SK-N-SH treated with all-trans-retinoic acid at 6 μM for 48 hours (cell line): ENCODE measurements at regions not wholly inside any gene's neighbourhood (a gene's known extent, or its start where the extent isn't known, plus 50 kb on each side); places are given as distances from the start of the nearest gene placed in this dataset.

ENCODE experiments used
- ATAC-seq: fragments of 200-7000 bp; cut with Tn5 transposase; 3 replicates; pipeline ENCODE4 v1.9.1; 2020; ENCODE audit warnings: mild to moderate bottlenecking, moderate library complexity
- ARNTL ChIP-seq: fragments of 450-650 bp; formaldehyde crosslinking; IDR thresholded peaks from 2 replicates; pipeline ENCODE4 v1.5.0; 2020; ENCODE audit warnings: low read depth, mild to moderate bottlenecking, moderate library complexity, borderline replicate concordance
- BACH2 ChIP-seq: fragments of 250-450 bp; sonication (Bioruptor Pico); IDR thresholded peaks from 2 replicates; pipeline ENCODE4 v1.9.0; 2021; ENCODE audit warnings: mild to moderate bottlenecking, borderline replicate concordance
- CSDC2 ChIP-seq: fragments of 250-450 bp; sonication (Bioruptor Pico); IDR thresholded peaks from 2 replicates; pipeline ENCODE4 v1.5.0; 2020; ENCODE audit warnings: mild to moderate bottlenecking, moderate library complexity
- ISL1 ChIP-seq: fragments of 250-450 bp; sonication (Bioruptor Pico); IDR thresholded peaks from 2 replicates; pipeline ENCODE4 v2.1.2; 2022; ENCODE audit warnings: mild to moderate bottlenecking, moderate library complexity
- OSR1 ChIP-seq: fragments of 250-450 bp; sonication (Bioruptor Pico); IDR thresholded peaks from 2 replicates; pipeline ENCODE4 v1.8.0; 2022; ENCODE audit warnings: moderate library complexity, mild to moderate bottlenecking, inconsistent platforms
- PPARA ChIP-seq: fragments of 250-450 bp; sonication (Bioruptor Pico); IDR thresholded peaks from 2 replicates; pipeline ENCODE4 v1.5.0; 2020; ENCODE audit warnings: mild to moderate bottlenecking, borderline replicate concordance
- RARB ChIP-seq: fragments of 250-450 bp; sonication (Bioruptor Pico); IDR thresholded peaks from 2 replicates; pipeline ENCODE4 v1.8.0; 2021; ENCODE audit warnings: mild to moderate bottlenecking, moderate library complexity
- SNAI2 ChIP-seq: fragments of 250-450 bp; sonication (Bioruptor Pico); IDR thresholded peaks from 2 replicates; pipeline ENCODE4 v1.5.0; 2020; ENCODE audit warnings: mild to moderate bottlenecking, moderate library complexity
- ZC3H10 ChIP-seq: fragments of 250-450 bp; sonication (Bioruptor Pico); IDR thresholded peaks from 2 replicates; pipeline ENCODE4 v1.5.1; 2021; ENCODE audit warnings: mild to moderate bottlenecking, moderate library complexity
- ZFP3 ChIP-seq: fragments of 250-450 bp; sonication (Bioruptor Pico); IDR thresholded peaks from 2 replicates; pipeline ENCODE4 v1.5.0; 2020; ENCODE audit warnings: mild to moderate bottlenecking, moderate library complexity
- ZFP30 ChIP-seq: fragments of 450-650 bp; formaldehyde crosslinking; IDR thresholded peaks from 2 replicates; pipeline ENCODE4 v1.5.0; 2022; ENCODE audit warnings: mild to moderate bottlenecking, moderate library complexity
- ZNF565 ChIP-seq: fragments of 450-650 bp; formaldehyde crosslinking; conservative IDR thresholded peaks from 2 replicates; pipeline ENCODE4 v1.5.0; 2020; ENCODE audit warnings: low read depth, mild to moderate bottlenecking, moderate library complexity
- ZNF70 ChIP-seq: fragments of 450-650 bp; formaldehyde crosslinking; IDR thresholded peaks from 2 replicates; pipeline ENCODE4 v1.5.0; 2020; ENCODE audit warnings: mild to moderate bottlenecking, moderate library complexity
- ZNF8 ChIP-seq: fragments of 450-650 bp; formaldehyde crosslinking; IDR thresholded peaks from 2 replicates; pipeline ENCODE4 v1.5.0; 2020; ENCODE audit warnings: mild to moderate bottlenecking, moderate library complexity
- TF ChIP-seq, protein P1 (sequence below): fragments of 250-450 bp; sonication (Bioruptor Pico); IDR thresholded peaks from 2 replicates; pipeline ENCODE4 v1.5.1; 2021; ENCODE audit warnings: mild to moderate bottlenecking, moderate library complexity
- TF ChIP-seq, protein P2 (sequence below): fragments of 250-450 bp; sonication (Bioruptor Pico); IDR thresholded peaks from 2 replicates; pipeline ENCODE4 v1.5.0; 2020; ENCODE audit warnings: mild to moderate bottlenecking, moderate library complexity
- TF ChIP-seq, protein P3 (sequence below): fragments of 250-450 bp; sonication (Bioruptor Pico); IDR thresholded peaks from 2 replicates; pipeline ENCODE4 v1.8.0; 2020; ENCODE audit warnings: mild to moderate bottlenecking, moderate library complexity, borderline replicate concordance
- TF ChIP-seq, protein P4 (sequence below): fragments of 250-450 bp; sonication (Bioruptor Pico); IDR thresholded peaks from 2 replicates; pipeline ENCODE4 v1.5.1; 2020; ENCODE audit warnings: low read depth, mild to moderate bottlenecking, moderate library complexity
- TF ChIP-seq, protein P5 (sequence below): fragments of 250-450 bp; sonication (Bioruptor Pico); IDR thresholded peaks from 2 replicates; pipeline ENCODE4 v1.8.0; 2021; ENCODE audit warnings: low read depth, mild to moderate bottlenecking, moderate library complexity, borderline replicate concordance

DNA sequence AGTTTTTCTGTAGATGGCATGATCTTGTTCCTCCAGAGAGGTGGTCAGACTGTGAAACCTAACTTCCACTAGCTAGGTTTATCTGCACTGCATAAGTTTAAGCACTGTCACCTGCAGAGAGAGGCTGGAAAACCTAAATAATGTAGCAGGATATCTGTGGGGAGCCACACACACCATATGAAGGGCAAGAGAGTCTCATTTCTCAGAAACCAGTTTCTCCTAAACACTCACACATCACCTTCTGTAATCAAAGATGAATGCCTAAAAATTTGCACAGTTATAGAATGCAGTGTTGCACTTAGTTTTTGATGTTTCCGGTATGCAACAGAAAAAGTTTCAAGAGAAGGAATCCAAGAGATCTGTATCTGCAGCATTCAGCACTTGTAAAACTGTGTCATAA, 654.6 kb downstream of the ADGRL2 start:
- TF ChIP-seq ZNF565 (CRISPR knock-in tag) (no peak), ARNTL (CRISPR knock-in tag) (no peak), CSDC2 (no peak), RARB (no peak), ZC3H10 (CRISPR knock-in tag) (no peak), ZFP30 (CRISPR knock-in tag) (no peak), ISL1 (CRISPR knock-in tag) (no peak), ZNF70 (CRISPR knock-in tag) (no peak)
- TF ChIP-seq, protein P1, sequence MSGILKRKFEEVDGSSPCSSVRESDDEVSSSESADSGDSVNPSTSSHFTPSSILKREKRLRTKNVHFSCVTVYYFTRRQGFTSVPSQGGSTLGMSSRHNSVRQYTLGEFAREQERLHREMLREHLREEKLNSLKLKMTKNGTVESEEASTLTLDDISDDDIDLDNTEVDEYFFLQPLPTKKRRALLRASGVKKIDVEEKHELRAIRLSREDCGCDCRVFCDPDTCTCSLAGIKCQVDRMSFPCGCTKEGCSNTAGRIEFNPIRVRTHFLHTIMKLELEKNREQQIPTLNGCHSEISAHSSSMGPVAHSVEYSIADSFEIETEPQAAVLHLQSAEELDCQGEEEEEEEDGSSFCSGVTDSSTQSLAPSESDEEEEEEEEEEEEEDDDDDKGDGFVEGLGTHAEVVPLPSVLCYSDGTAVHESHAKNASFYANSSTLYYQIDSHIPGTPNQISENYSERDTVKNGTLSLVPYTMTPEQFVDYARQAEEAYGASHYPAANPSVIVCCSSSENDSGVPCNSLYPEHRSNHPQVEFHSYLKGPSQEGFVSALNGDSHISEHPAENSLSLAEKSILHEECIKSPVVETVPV = no peak
- no peak for ATAC-seq

DNA sequence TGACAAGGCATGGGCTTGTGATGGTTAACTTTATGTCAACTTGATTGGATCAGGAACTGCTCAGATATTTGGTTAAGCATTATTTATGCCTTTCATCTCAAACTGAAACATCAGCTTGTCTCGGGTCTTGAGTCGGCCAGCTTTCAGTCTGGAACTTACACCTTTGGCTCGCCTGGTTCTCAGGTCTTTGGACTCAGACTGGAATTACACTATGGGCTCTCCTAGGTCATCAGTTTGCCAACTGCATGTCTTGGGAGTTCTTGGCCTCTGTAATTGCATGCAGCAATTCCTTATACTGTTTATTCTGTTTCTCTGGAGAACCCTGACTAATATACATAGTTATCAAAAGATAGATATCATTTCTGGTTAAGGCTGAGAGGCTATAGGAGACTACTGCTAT, 653.7 kb downstream of the ADGRL2 start:
- TF ChIP-seq ZNF70 (CRISPR knock-in tag) (no peak), ZNF565 (CRISPR knock-in tag) (no peak), RARB (no peak), OSR1 (CRISPR knock-in tag) (no peak)
- TF ChIP-seq, protein P2, sequence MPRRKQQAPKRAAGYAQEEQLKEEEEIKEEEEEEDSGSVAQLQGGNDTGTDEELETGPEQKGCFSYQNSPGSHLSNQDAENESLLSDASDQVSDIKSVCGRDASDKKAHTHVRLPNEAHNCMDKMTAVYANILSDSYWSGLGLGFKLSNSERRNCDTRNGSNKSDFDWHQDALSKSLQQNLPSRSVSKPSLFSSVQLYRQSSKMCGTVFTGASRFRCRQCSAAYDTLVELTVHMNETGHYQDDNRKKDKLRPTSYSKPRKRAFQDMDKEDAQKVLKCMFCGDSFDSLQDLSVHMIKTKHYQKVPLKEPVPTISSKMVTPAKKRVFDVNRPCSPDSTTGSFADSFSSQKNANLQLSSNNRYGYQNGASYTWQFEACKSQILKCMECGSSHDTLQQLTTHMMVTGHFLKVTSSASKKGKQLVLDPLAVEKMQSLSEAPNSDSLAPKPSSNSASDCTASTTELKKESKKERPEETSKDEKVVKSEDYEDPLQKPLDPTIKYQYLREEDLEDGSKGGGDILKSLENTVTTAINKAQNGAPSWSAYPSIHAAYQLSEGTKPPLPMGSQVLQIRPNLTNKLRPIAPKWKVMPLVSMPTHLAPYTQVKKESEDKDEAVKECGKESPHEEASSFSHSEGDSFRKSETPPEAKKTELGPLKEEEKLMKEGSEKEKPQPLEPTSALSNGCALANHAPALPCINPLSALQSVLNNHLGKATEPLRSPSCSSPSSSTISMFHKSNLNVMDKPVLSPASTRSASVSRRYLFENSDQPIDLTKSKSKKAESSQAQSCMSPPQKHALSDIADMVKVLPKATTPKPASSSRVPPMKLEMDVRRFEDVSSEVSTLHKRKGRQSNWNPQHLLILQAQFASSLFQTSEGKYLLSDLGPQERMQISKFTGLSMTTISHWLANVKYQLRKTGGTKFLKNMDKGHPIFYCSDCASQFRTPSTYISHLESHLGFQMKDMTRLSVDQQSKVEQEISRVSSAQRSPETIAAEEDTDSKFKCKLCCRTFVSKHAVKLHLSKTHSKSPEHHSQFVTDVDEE = no peak
- TF ChIP-seq, protein P1 = no peak
- no peak for ATAC-seq

DNA sequence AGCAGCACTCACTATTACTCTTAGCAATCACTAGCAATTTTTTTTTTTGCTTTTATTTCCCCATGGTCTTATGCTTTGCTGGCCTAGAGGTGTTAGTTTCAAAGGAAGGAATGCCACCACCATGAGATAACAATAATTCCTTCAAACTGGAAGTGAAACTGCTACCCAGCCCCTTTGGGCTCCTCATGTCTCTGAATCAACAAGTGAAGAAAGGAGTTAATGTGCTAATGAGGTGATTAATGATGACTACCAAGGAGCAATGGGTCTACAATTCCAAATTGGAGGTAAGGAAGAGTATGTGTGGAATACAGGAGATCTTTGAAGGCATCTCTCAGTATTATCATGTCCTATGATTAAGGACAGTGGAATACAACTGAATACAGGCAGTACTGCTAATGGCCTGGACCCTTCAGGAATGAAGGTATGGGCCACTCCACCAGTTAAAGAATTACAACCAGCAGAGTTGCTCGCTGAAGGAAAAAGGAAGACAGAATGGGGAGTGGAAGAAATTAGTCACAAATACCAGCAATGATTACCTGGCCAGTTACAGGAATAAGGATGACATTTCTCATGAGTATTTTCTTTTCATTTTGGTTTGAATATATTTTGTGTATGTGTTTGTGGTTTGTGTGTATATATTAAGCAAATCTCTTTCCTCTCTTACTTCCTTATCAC, 652.9 kb downstream of the ADGRL2 start:
- no peak for ATAC-seq
- TF ChIP-seq OSR1 (CRISPR knock-in tag) = no peak
- TF ChIP-seq RARB = no peak
- no peak for TF ChIP-seq CSDC2
- TF ChIP-seq, protein P1 = no peak
- TF ChIP-seq, protein P2 = no peak
- TF ChIP-seq, protein P3, sequence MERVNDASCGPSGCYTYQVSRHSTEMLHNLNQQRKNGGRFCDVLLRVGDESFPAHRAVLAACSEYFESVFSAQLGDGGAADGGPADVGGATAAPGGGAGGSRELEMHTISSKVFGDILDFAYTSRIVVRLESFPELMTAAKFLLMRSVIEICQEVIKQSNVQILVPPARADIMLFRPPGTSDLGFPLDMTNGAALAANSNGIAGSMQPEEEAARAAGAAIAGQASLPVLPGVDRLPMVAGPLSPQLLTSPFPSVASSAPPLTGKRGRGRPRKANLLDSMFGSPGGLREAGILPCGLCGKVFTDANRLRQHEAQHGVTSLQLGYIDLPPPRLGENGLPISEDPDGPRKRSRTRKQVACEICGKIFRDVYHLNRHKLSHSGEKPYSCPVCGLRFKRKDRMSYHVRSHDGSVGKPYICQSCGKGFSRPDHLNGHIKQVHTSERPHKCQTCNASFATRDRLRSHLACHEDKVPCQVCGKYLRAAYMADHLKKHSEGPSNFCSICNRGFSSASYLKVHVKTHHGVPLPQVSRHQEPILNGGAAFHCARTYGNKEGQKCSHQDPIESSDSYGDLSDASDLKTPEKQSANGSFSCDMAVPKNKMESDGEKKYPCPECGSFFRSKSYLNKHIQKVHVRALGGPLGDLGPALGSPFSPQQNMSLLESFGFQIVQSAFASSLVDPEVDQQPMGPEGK (CRISPR knock-in tag) = no peak
- TF ChIP-seq, protein P4, sequence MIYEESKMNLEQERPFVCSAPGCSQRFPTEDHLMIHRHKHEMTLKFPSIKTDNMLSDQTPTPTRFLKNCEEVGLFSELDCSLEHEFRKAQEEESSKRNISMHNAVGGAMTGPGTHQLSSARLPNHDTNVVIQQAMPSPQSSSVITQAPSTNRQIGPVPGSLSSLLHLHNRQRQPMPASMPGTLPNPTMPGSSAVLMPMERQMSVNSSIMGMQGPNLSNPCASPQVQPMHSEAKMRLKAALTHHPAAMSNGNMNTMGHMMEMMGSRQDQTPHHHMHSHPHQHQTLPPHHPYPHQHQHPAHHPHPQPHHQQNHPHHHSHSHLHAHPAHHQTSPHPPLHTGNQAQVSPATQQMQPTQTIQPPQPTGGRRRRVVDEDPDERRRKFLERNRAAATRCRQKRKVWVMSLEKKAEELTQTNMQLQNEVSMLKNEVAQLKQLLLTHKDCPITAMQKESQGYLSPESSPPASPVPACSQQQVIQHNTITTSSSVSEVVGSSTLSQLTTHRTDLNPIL (CRISPR knock-in tag) = no peak
- no peak for TF ChIP-seq ZFP30 (CRISPR knock-in tag)
- no peak for TF ChIP-seq ZNF8 (CRISPR knock-in tag)
- TF ChIP-seq ISL1 (CRISPR knock-in tag) = no peak
- TF ChIP-seq ZNF70 (CRISPR knock-in tag) = no peak
- no peak for TF ChIP-seq ZFP3 (CRISPR knock-in tag)
- TF ChIP-seq, protein P5, sequence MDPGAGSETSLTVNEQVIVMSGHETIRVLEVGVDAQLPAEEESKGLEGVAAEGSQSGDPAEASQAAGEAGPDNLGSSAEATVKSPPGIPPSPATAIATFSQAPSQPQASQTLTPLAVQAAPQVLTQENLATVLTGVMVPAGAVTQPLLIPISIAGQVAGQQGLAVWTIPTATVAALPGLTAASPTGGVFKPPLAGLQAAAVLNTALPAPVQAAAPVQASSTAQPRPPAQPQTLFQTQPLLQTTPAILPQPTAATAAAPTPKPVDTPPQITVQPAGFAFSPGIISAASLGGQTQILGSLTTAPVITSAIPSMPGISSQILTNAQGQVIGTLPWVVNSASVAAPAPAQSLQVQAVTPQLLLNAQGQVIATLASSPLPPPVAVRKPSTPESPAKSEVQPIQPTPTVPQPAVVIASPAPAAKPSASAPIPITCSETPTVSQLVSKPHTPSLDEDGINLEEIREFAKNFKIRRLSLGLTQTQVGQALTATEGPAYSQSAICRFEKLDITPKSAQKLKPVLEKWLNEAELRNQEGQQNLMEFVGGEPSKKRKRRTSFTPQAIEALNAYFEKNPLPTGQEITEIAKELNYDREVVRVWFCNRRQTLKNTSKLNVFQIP (CRISPR knock-in tag) = no peak
- no peak for TF ChIP-seq BACH2 (CRISPR knock-in tag)
- TF ChIP-seq ARNTL (CRISPR knock-in tag) = no peak
- no peak for TF ChIP-seq SNAI2 (CRISPR knock-in tag)
- no peak for TF ChIP-seq PPARA (CRISPR knock-in tag)
